ENCODE measurements at regions not wholly inside any gene's neighbourhood (a gene's known extent, or its start where the extent isn't known, plus 50 kb on each side); places are given as distances from the start of the nearest gene placed in this dataset.
A peak's percentile ranks its signal among the peaks of the same experiment; 100 is the strongest.
"Not testable (repeated sequence)": the region's sequence is repeated elsewhere in the genome, so short reads cannot be mapped to it uniquely, and the experiment has no call there.

DNA sequence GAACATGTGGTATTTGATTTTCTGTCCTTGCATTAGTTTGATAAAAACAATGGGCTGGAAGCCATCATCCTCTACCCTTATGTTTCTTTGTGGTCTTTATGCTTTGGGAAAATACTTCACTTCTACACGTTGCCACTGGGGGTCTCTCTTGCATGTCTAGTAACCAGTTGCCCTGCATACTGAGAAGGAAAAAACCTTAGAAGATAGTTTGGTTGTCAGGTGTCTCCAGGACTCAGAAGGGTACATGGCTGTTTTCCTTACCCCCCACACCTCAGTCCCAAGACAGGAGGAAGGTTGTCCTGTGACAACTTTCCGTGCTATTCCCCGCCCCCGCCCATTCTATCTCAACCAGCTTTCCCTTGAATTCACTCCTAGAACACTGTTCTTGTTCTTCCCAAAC lies 62.1 kb upstream of the LANCL3 start:
- in situ Hi-C loops (cut with MboI; ENCODE audit: low sequenced_read_pairs), result no loop called here
- Histone ChIP-seq H3K56ac (ENCODE audit: extremely low read depth, insufficient read depth, low read length) (no peak overlapping the region), H3K4me3 (ENCODE audit: insufficient read depth, low read depth, low read length) (no peak overlapping the region)

DNA sequence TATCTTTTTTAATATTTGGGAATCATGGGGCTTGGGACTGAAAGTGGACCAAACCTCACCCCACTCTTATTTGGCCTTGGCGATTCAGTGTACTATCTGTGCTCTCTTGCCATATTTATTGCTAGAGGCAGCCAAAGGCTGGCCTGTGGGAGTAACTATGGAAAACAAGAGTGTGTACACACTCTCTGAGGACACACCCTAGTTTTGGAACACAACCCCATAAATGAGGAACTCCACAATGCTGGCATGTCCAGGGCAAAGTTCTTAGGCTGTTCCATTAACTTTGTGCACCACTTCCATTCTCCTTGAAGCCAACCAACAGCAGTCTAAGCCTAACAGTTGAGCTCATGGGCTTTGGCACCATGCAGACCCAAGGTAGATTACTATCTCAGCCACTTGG lies 54.9 kb upstream of the LANCL3 start:
- dilution Hi-C loops (cut with HindIII; ENCODE audit: low sequenced_read_pairs, unreplicated experiment); DNase-seq; H3K56ac ChIP-seq (ENCODE audit: extremely low read depth, insufficient read depth, low read length); H3K18ac ChIP-seq (ENCODE audit: low read depth, low read length); BruUV-seq (replicated peaks); H4K91ac ChIP-seq (ENCODE audit: insufficient read depth, low read depth, low read length); H3K36me3 ChIP-seq (ENCODE audit: control insufficient read depth, insufficient read depth, low read length); intact Hi-C loops (cut with micrococcal nuclease); H2AK5ac ChIP-seq (ENCODE audit: low read depth, low read length); H3K9me3 ChIP-seq (ENCODE audit: control insufficient read depth, insufficient read depth, low read length); H2BK5ac ChIP-seq (ENCODE audit: low read depth, low read length, poor library complexity, severe bottlenecking); in situ Hi-C loops (cut with MboI; ENCODE audit: low sequenced_read_pairs); H3K4me1 ChIP-seq (ENCODE audit: control insufficient read depth, insufficient read depth, low read length); H2AFZ ChIP-seq (replicated peaks; ENCODE audit: low read length, poor library complexity); H3K9me1 ChIP-seq (ENCODE audit: insufficient read depth, low read length); H2BK15ac ChIP-seq (ENCODE audit: low read depth, low read length); H2BK20ac ChIP-seq (ENCODE audit: low read depth, low read length); H3K4ac ChIP-seq (ENCODE audit: low read depth, low read length); H2BK120ac ChIP-seq (ENCODE audit: low read depth, low read length); H3K27ac ChIP-seq (ENCODE audit: insufficient read depth, low read length); POLR2A ChIA-PET (ENCODE audit: unreplicated experiment); H3K4me2 ChIP-seq (ENCODE audit: low read depth, low read length); ATAC-seq (ENCODE audit: low read depth); H3K23ac ChIP-seq (ENCODE audit: low read depth, low read length); H2AK9ac ChIP-seq (replicated peaks; ENCODE audit: low read depth, low read length, poor library complexity); H3K9ac ChIP-seq (ENCODE audit: low read depth, low read length); H3K27me3 ChIP-seq (ENCODE audit: control insufficient read depth, insufficient read depth, low read length); H3K79me1 ChIP-seq (ENCODE audit: low read depth in 1 of 2, low read length in 2 of 2); H3K14ac ChIP-seq (replicated peaks; ENCODE audit: low read depth, low read length); H4K5ac ChIP-seq (ENCODE audit: low read depth, low read length); H3K4me3 ChIP-seq (ENCODE audit: insufficient read depth, low read depth, low read length); CTCF ChIA-PET; H4K8ac ChIP-seq (ENCODE audit: low read depth in 2 of 2, low read length in 2 of 2); H4K20me1 ChIP-seq (ENCODE audit: insufficient read depth, low read length): not testable (repeated sequence)
- whole genome bisulfite sequencing, 2 experiments (ENCODE audit: extremely low coverage in 2 of 2, insufficient read length in 1 of 2), result no CpG with 5 or more reads among the region's 1 CpG

More for the DNA sequence above, 62.1 kb upstream of the LANCL3 start:
- BruUV-seq (replicated peaks), result no TSS peak
- Histone ChIP-seq H2AK5ac (ENCODE audit: low read depth, low read length) (no peak overlapping the region), H4K5ac (ENCODE audit: low read depth, low read length) (no peak overlapping the region), H4K20me1 (ENCODE audit: insufficient read depth, low read length) (no peaks in the 10 kb centered on the region), H3K23ac (ENCODE audit: low read depth, low read length) (no peak overlapping the region), H3K4me2 (ENCODE audit: low read depth, low read length) (no peak overlapping the region), H2BK5ac (ENCODE audit: low read depth, low read length, poor library complexity, severe bottlenecking) (no peak overlapping the region), H2AK9ac (replicated peaks; ENCODE audit: low read depth, low read length, poor library complexity) (no peak overlapping the region), H3K4me1 (ENCODE audit: control insufficient read depth, insufficient read depth, low read length) (no peaks in the 10 kb centered on the region), H3K4ac (ENCODE audit: low read depth, low read length) (no peak overlapping the region), H3K9me3 (ENCODE audit: control insufficient read depth, insufficient read depth, low read length) (peaks cover 2% of the 10 kb centered on the region; the same call in 1 of the 2 replicates), H3K18ac (ENCODE audit: low read depth, low read length) (no peak overlapping the region), H3K79me1 (ENCODE audit: low read depth in 1 of 2, low read length in 2 of 2) (no peaks in the 10 kb centered on the region), H3K27me3 (ENCODE audit: control insufficient read depth, insufficient read depth, low read length) (no peaks in the 10 kb centered on the region; the same call in none of the 2 replicates), H2BK20ac (ENCODE audit: low read depth, low read length) (no peak overlapping the region), H2BK120ac (ENCODE audit: low read depth, low read length) (no peak overlapping the region), H4K8ac (ENCODE audit: low read depth in 2 of 2, low read length in 2 of 2) (no peak overlapping the region), H3K14ac (replicated peaks; ENCODE audit: low read depth, low read length) (no peak overlapping the region), H3K36me3 (ENCODE audit: control insufficient read depth, insufficient read depth, low read length) (no peaks in the 10 kb centered on the region), H4K91ac (ENCODE audit: insufficient read depth, low read depth, low read length) (no peak overlapping the region), H2BK15ac (ENCODE audit: low read depth, low read length) (no peak overlapping the region), H2AFZ (replicated peaks; ENCODE audit: low read length, poor library complexity) (no peak overlapping the region), H3K9ac (ENCODE audit: low read depth, low read length) (no peak overlapping the region), H3K9me1 (ENCODE audit: insufficient read depth, low read length) (no peaks in the 10 kb centered on the region), H3K27ac (ENCODE audit: insufficient read depth, low read length) (no peak overlapping the region)
- POLR2A ChIA-PET (ENCODE audit: unreplicated experiment), result no interaction called here
- TF ChIP-seq, protein P1, sequence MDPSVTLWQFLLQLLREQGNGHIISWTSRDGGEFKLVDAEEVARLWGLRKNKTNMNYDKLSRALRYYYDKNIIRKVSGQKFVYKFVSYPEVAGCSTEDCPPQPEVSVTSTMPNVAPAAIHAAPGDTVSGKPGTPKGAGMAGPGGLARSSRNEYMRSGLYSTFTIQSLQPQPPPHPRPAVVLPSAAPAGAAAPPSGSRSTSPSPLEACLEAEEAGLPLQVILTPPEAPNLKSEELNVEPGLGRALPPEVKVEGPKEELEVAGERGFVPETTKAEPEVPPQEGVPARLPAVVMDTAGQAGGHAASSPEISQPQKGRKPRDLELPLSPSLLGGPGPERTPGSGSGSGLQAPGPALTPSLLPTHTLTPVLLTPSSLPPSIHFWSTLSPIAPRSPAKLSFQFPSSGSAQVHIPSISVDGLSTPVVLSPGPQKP (IDR thresholded peaks at IDR 0.05; ENCODE audit: borderline replicate concordance, low read depth, low read length), result no peak
- TF ChIP-seq, protein P2, sequence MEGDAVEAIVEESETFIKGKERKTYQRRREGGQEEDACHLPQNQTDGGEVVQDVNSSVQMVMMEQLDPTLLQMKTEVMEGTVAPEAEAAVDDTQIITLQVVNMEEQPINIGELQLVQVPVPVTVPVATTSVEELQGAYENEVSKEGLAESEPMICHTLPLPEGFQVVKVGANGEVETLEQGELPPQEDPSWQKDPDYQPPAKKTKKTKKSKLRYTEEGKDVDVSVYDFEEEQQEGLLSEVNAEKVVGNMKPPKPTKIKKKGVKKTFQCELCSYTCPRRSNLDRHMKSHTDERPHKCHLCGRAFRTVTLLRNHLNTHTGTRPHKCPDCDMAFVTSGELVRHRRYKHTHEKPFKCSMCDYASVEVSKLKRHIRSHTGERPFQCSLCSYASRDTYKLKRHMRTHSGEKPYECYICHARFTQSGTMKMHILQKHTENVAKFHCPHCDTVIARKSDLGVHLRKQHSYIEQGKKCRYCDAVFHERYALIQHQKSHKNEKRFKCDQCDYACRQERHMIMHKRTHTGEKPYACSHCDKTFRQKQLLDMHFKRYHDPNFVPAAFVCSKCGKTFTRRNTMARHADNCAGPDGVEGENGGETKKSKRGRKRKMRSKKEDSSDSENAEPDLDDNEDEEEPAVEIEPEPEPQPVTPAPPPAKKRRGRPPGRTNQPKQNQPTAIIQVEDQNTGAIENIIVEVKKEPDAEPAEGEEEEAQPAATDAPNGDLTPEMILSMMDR (conservative IDR thresholded peaks at IDR 0.05; ENCODE audit: low read depth, low read length), result peak; percentile 29
- TF ChIP-seq RAD21 (IDR thresholded peaks at IDR 0.05; ENCODE audit: low read length), result peak; percentile 14; the same call in 1 of the 2 replicates
- ATAC-seq (ENCODE audit: low read depth), result peak; percentile 54; the same call in 1 of the 2 replicates
- dilution Hi-C loops (cut with HindIII; ENCODE audit: low sequenced_read_pairs, unreplicated experiment) (no loop called here), intact Hi-C loops (cut with micrococcal nuclease) (loop anchor here (10.0 kb wide), 2 partner anchors 315 to 655 kb away; no protein-coding TSS in a partner anchor)
- no CpG with 5 or more reads among the region's 4 CpGs for WGBS, 2 experiments (ENCODE audit: extremely low coverage in 2 of 2, insufficient read length in 1 of 2)
- DNase-seq, result no peak
- CTCF ChIA-PET, result interaction anchor here (0.6 kb wide), 2 partner anchors 22 to 211 kb away, joined by 3 read pairs; no protein-coding TSS in a partner anchor
